Rectal smooth muscle tissue (tissue), 1 donor: ENCODE measurements at regions not wholly inside any gene's neighbourhood (a gene's known extent, or its start where the extent isn't known, plus 50 kb on each side); places are given as distances from the start of the nearest gene placed in this dataset.
A peak's percentile ranks its signal among the peaks of the same experiment; 100 is the strongest.

Experiments used
- H3K27ac ChIP-seq: one replicate; pipeline ENCODE4 v1.7.0; 2013; ENCODE audit warnings: low read depth, low read length, inconsistent platforms
- H3K27me3 ChIP-seq: one replicate; pipeline ENCODE4 v1.7.0; 2013; ENCODE audit warnings: low read length; ENCODE audit not compliant: control insufficient read depth, insufficient read depth
- H3K36me3 ChIP-seq: one replicate; pipeline ENCODE4 v1.7.0; 2013; ENCODE audit warnings: low read length; ENCODE audit not compliant: control insufficient read depth, insufficient read depth
- H3K4me1 ChIP-seq: one replicate; pipeline ENCODE4 v1.7.0; 2013; ENCODE audit warnings: low read length; ENCODE audit not compliant: control insufficient read depth, insufficient read depth
- H3K4me3 ChIP-seq: one replicate; pipeline ENCODE4 v1.7.0; 2013; ENCODE audit warnings: low read length
- H3K9ac ChIP-seq: one replicate; pipeline ENCODE4 v1.7.0; 2013; ENCODE audit warnings: low read length

- Histone ChIP-seq H3K36me3 (no peaks in the 10 kb centered on the region), H3K4me3 (no peak overlapping the region), H3K27me3 (peaks cover 23% of the 10 kb centered on the region), H3K27ac (no peak overlapping the region), H3K9ac (no peak overlapping the region), H3K4me1 (peaks cover 4% of the 10 kb centered on the region)
Measured at GRCh38 chr2:45172142-45172541, 162.9 kb upstream of the SIX2 start.

- H3K27me3 ChIP-seq = peaks cover 25% of the 10 kb centered on the region
- H3K4me1 ChIP-seq = peaks cover 4% of the 10 kb centered on the region
- H3K36me3 ChIP-seq = no peaks in the 10 kb centered on the region
- no peak overlapping the region for H3K4me3 ChIP-seq
- H3K27ac ChIP-seq = no peak overlapping the region
- no peak overlapping the region for H3K9ac ChIP-seq
Measured at GRCh38 chr2:45171136-45171501, 161.9 kb upstream of the SIX2 start.

- Histone ChIP-seq H3K27me3 (peaks cover 26% of the 10 kb centered on the region), H3K27ac (no peak overlapping the region), H3K4me1 (peaks cover 4% of the 10 kb centered on the region), H3K36me3 (no peaks in the 10 kb centered on the region), H3K4me3 (no peak overlapping the region), H3K9ac (no peak overlapping the region)
Measured at GRCh38 chr2:45170191-45171135, 161.2 kb upstream of the SIX2 start.

GRCh38 chr2:45169339-45170190 is 160.3 kb upstream of the SIX2 start:
- Histone ChIP-seq H3K4me1 (peaks cover 4% of the 10 kb centered on the region), H3K9ac (no peak overlapping the region), H3K36me3 (no peaks in the 10 kb centered on the region), H3K27ac (no peak overlapping the region), H3K4me3 (peak overlapping the region; percentile 52), H3K27me3 (peaks cover 26% of the 10 kb centered on the region)

- Histone ChIP-seq H3K36me3 (no peaks in the 10 kb centered on the region), H3K9ac (no peak overlapping the region), H3K4me1 (peaks cover 4% of the 10 kb centered on the region), H3K27me3 (peaks cover 26% of the 10 kb centered on the region), H3K27ac (no peak overlapping the region), H3K4me3 (peak overlapping the region; percentile 46)
Measured at GRCh38 chr2:45168711-45169338, 159.6 kb upstream of the SIX2 start.

GRCh38 chr2:45167920-45168629 is 158.8 kb upstream of the SIX2 start:
- H3K4me1 ChIP-seq = peaks cover 4% of the 10 kb centered on the region
- no peak overlapping the region for H3K9ac ChIP-seq
- no peak overlapping the region for H3K27ac ChIP-seq
- H3K36me3 ChIP-seq = no peaks in the 10 kb centered on the region
- no peak overlapping the region for H3K4me3 ChIP-seq
- peaks cover 26% of the 10 kb centered on the region for H3K27me3 ChIP-seq

- H3K4me3 ChIP-seq = no peak overlapping the region
- H3K9ac ChIP-seq = no peak overlapping the region
- H3K36me3 ChIP-seq = no peaks in the 10 kb centered on the region
- H3K27me3 ChIP-seq = peaks cover 26% of the 10 kb centered on the region
- no peak overlapping the region for H3K27ac ChIP-seq
- peaks cover 4% of the 10 kb centered on the region for H3K4me1 ChIP-seq
Measured at GRCh38 chr2:45166229-45166890, 157.1 kb upstream of the SIX2 start.

GRCh38 chr2:45162711-45163110 is 153.5 kb upstream of the SIX2 start:
- no peak overlapping the region for H3K4me3 ChIP-seq
- peaks cover 4% of the 10 kb centered on the region for H3K27me3 ChIP-seq
- H3K9ac ChIP-seq = no peak overlapping the region
- no peaks in the 10 kb centered on the region for H3K4me1 ChIP-seq
- H3K36me3 ChIP-seq = no peaks in the 10 kb centered on the region
- no peak overlapping the region for H3K27ac ChIP-seq

- Histone ChIP-seq H3K4me3 (no peak overlapping the region), H3K36me3 (no peaks in the 10 kb centered on the region), H3K27ac (no peak overlapping the region), H3K4me1 (no peaks in the 10 kb centered on the region), H3K9ac (no peak overlapping the region), H3K27me3 (no peaks in the 10 kb centered on the region)
Measured at GRCh38 chr2:45156605-45157004, 147.4 kb upstream of the SIX2 start.

GRCh38 chr2:45154606-45155155 is 145.4 kb upstream of the SIX2 start:
- Histone ChIP-seq H3K36me3 (no peaks in the 10 kb centered on the region), H3K9ac (no peak overlapping the region), H3K27ac (no peak overlapping the region), H3K27me3 (no peaks in the 10 kb centered on the region), H3K4me1 (no peaks in the 10 kb centered on the region), H3K4me3 (no peak overlapping the region)

- Histone ChIP-seq H3K27ac (no peak overlapping the region), H3K4me3 (no peak overlapping the region), H3K4me1 (no peaks in the 10 kb centered on the region), H3K9ac (no peak overlapping the region), H3K27me3 (no peaks in the 10 kb centered on the region), H3K36me3 (no peaks in the 10 kb centered on the region)
Measured at GRCh38 chr2:45154144-45154543, 144.9 kb upstream of the SIX2 start.
